HL-60 (cell line): ENCODE measurements at regions not wholly inside any gene's neighbourhood (a gene's known extent, or its start where the extent isn't known, plus 50 kb on each side); places are given as distances from the start of the nearest gene placed in this dataset.

Experiments used
- DNase-seq, 2 experiments: peaks; one replicate each; pipeline ENCODE4 v3.0.0-alpha.2; 2010 to 2020; ENCODE audit warnings: low read depth in 1 of 2, low spot score in 1 of 2
- H3K27ac ChIP-seq: fragments of 250-450 bp; sonication (Bioruptor Pico); replicated peaks from 2 replicates; pipeline ENCODE4 v1.5.1; 2020; ENCODE audit warnings: mild to moderate bottlenecking, moderate library complexity
- H3K27me3 ChIP-seq: fragments of 250-450 bp; sonication (Bioruptor Pico); 2 replicates; pipeline ENCODE4 v1.5.1; 2021; ENCODE audit warnings: mild to moderate bottlenecking, moderate library complexity; ENCODE audit not compliant: insufficient read depth, poor library complexity, severe bottlenecking
- H3K4me3 ChIP-seq: replicated peaks from 2 replicates; pipeline ENCODE4 v1.5.1; 2011; ENCODE audit warnings: mild to moderate bottlenecking, control low read depth, low read length; ENCODE audit not compliant: insufficient read depth
- GABPA ChIP-seq: IDR thresholded peaks from 2 replicates; pipeline ENCODE4 v1.6.1; 2012; ENCODE audit warnings: low read depth
- POLR2AphosphoS5 ChIP-seq: IDR thresholded peaks from 2 replicates; pipeline ENCODE4 v1.6.1; 2012; ENCODE audit warnings: low read depth
- SPI1 ChIP-seq: IDR thresholded peaks from 2 replicates; pipeline ENCODE4 v1.6.1; 2012; ENCODE audit warnings: low read depth, mild to moderate bottlenecking, borderline replicate concordance
- TF ChIP-seq, protein P1 (sequence below): IDR thresholded peaks from one replicate; pipeline ENCODE4 v1.5.1; 2011; ENCODE audit warnings: low read length, control low read depth, inconsistent platforms; ENCODE audit not compliant: insufficient read depth
- TF ChIP-seq, protein P2 (sequence below): IDR thresholded peaks from 2 replicates; pipeline ENCODE4 v1.6.1; 2012; ENCODE audit warnings: low read depth; ENCODE audit not compliant: insufficient replicate concordance

DNA sequence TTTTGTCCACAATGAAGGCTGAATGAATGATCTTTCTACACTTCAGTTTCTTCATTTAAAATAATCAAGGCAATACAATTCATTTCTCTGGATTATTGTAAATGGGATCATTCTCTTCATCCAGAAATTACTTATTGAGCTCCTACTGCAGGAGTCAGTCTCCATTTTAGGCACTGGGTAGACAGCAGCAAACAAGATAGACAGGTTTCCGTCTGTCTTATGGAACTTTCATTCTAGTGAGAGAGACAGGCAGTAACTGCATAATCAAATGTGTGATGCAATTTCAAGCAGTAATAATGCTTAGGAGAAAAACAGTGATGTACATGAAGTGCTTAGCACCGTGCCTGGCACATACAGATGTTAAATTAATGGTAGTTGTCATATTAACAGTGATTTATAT is 118.9 kb downstream of the SUDS3 start:
- Histone ChIP-seq H3K4me3 (no peak overlapping the region), H3K27me3 (no peaks in the 10 kb centered on the region), H3K27ac (no peak overlapping the region)
- no peak for DNase-seq
- TF ChIP-seq, protein P1, sequence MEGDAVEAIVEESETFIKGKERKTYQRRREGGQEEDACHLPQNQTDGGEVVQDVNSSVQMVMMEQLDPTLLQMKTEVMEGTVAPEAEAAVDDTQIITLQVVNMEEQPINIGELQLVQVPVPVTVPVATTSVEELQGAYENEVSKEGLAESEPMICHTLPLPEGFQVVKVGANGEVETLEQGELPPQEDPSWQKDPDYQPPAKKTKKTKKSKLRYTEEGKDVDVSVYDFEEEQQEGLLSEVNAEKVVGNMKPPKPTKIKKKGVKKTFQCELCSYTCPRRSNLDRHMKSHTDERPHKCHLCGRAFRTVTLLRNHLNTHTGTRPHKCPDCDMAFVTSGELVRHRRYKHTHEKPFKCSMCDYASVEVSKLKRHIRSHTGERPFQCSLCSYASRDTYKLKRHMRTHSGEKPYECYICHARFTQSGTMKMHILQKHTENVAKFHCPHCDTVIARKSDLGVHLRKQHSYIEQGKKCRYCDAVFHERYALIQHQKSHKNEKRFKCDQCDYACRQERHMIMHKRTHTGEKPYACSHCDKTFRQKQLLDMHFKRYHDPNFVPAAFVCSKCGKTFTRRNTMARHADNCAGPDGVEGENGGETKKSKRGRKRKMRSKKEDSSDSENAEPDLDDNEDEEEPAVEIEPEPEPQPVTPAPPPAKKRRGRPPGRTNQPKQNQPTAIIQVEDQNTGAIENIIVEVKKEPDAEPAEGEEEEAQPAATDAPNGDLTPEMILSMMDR: no peak
- no peak for TF ChIP-seq GABPA
- TF ChIP-seq POLR2AphosphoS5: no peak
- TF ChIP-seq, protein P2, sequence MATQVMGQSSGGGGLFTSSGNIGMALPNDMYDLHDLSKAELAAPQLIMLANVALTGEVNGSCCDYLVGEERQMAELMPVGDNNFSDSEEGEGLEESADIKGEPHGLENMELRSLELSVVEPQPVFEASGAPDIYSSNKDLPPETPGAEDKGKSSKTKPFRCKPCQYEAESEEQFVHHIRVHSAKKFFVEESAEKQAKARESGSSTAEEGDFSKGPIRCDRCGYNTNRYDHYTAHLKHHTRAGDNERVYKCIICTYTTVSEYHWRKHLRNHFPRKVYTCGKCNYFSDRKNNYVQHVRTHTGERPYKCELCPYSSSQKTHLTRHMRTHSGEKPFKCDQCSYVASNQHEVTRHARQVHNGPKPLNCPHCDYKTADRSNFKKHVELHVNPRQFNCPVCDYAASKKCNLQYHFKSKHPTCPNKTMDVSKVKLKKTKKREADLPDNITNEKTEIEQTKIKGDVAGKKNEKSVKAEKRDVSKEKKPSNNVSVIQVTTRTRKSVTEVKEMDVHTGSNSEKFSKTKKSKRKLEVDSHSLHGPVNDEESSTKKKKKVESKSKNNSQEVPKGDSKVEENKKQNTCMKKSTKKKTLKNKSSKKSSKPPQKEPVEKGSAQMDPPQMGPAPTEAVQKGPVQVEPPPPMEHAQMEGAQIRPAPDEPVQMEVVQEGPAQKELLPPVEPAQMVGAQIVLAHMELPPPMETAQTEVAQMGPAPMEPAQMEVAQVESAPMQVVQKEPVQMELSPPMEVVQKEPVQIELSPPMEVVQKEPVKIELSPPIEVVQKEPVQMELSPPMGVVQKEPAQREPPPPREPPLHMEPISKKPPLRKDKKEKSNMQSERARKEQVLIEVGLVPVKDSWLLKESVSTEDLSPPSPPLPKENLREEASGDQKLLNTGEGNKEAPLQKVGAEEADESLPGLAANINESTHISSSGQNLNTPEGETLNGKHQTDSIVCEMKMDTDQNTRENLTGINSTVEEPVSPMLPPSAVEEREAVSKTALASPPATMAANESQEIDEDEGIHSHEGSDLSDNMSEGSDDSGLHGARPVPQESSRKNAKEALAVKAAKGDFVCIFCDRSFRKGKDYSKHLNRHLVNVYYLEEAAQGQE: no peak
- TF ChIP-seq SPI1: no peak

DNA sequence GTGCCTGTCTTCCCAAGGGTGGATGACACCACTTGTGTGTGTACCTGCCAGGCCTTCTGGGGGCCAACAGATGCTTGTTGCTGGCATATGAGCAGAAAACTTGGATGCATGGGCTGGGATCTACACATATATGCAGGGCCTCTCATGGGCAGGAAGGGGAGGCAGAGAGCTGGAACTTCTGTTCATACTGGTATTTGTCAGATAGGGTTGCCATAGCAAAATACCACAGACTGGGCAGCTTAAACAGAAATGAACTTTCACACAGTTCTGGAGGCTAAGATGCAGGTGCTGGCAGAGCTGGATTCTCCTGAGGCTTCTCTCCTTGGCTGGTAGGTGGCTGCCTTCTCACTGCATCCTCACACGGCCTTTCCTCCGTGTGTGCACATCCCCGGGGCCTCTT is 121.8 kb downstream of the SUDS3 start:
- H3K27me3 ChIP-seq: no peaks in the 10 kb centered on the region
- DNase-seq: no peak
- H3K27ac ChIP-seq: no peak overlapping the region
- H3K4me3 ChIP-seq: no peak overlapping the region
- TF ChIP-seq, protein P2: no peak
- TF ChIP-seq, protein P1: no peak
- TF ChIP-seq POLR2AphosphoS5: no peak
- no peak for TF ChIP-seq GABPA
- TF ChIP-seq SPI1: no peak

DNA sequence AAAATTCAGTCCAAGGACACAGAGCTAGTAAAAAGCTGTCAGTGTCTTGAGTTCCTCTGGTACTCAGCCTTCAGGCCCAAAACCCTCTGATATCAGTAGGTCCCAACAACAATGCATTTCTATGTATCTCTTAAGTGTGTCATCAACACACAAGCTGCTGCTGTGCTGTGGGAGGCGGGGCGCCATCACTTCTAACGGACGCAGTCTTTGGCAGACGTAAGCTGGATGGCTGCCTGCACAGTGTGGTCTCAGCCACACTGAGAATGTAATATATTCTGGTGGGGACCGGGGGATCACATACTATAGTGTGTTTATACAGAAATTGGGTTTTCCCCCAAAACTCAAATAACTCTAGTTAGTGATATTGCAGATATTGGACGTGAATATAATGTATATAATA is 123.9 kb downstream of the SUDS3 start:
- Histone ChIP-seq H3K27me3 (no peaks in the 10 kb centered on the region), H3K4me3 (no peak overlapping the region), H3K27ac (no peak overlapping the region)
- TF ChIP-seq, protein P2: no peak
- TF ChIP-seq SPI1: no peak
- no peak for TF ChIP-seq POLR2AphosphoS5
- TF ChIP-seq GABPA: no peak
- no peak for DNase-seq
